Parathyroid adenoma (tissue), 2 donors: ENCODE measurements at regions not wholly inside any gene's neighbourhood (a gene's known extent, or its start where the extent isn't known, plus 50 kb on each side); places are given as distances from the start of the nearest gene placed in this dataset.

Source experiments
- H2AFZ ChIP-seq: fragments of 300-600 bp; sonication (generic); one replicate; pipeline ENCODE4 v1.7.0; 2017; ENCODE audit warnings: antibody characterized with exemption, mild to moderate bottlenecking
- H3K27ac ChIP-seq: fragments of 300-600 bp; sonication (generic); one replicate; pipeline ENCODE4 v1.7.0; 2017
- H3K27me3 ChIP-seq: fragments of 300-600 bp; sonication (generic); one replicate; pipeline ENCODE4 v1.7.0; 2017; ENCODE audit warnings: low read length; ENCODE audit not compliant: control insufficient read depth, insufficient read depth
- H3K36me3 ChIP-seq: fragments of 300-600 bp; sonication (generic); one replicate; pipeline ENCODE4 v1.7.0; 2017; ENCODE audit warnings: low read length; ENCODE audit not compliant: control insufficient read depth, insufficient read depth
- H3K4me1 ChIP-seq: fragments of 300-600 bp; sonication (generic); one replicate; pipeline ENCODE4 v1.7.0; 2017; ENCODE audit warnings: control low read depth
- H3K4me2 ChIP-seq: fragments of 300-600 bp; sonication (generic); one replicate; pipeline ENCODE4 v1.7.0; 2017; ENCODE audit warnings: low read length
- H3K4me3 ChIP-seq: fragments of 300-600 bp; sonication (generic); one replicate; pipeline ENCODE4 v1.7.0; 2017; ENCODE audit warnings: low read depth, low read length
- H3K79me2 ChIP-seq: fragments of 300-600 bp; sonication (generic); one replicate; pipeline ENCODE4 v1.7.0; 2017; ENCODE audit warnings: control low read depth
- H3K9ac ChIP-seq: fragments of 300-600 bp; sonication (generic); one replicate; pipeline ENCODE4 v1.7.0; 2017; ENCODE audit warnings: mild to moderate bottlenecking
- H3K9me3 ChIP-seq: fragments of 300-600 bp; sonication (generic); one replicate; pipeline ENCODE4 v1.7.0; 2017; ENCODE audit warnings: low read length; ENCODE audit not compliant: control insufficient read depth
- CTCF ChIP-seq: fragments of 300-600 bp; sonication (generic); IDR thresholded peaks from one replicate; pipeline ENCODE4 v1.7.0; 2017; ENCODE audit warnings: antibody characterized with exemption, mild to moderate bottlenecking
- donor health status: primary hyperparathyroidism.

- Histone ChIP-seq H3K9me3 (no peaks in the 10 kb centered on the region), H3K27me3 (no peaks in the 10 kb centered on the region), H3K79me2 (no peaks in the 10 kb centered on the region), H3K4me3 (no peak overlapping the region), H3K9ac (no peak overlapping the region), H3K4me2 (no peak overlapping the region), H3K36me3 (no peaks in the 10 kb centered on the region), H2AFZ (no peak overlapping the region), H3K4me1 (no peaks in the 10 kb centered on the region), H3K27ac (no peak overlapping the region)
- no peak for TF ChIP-seq CTCF
These were observed 566.8 kb upstream of the ZNF804A start for GRCh38 chr2:184031402-184032147.

GRCh38 chr2:184032983-184033382 lies 565.3 kb upstream of the ZNF804A start:
- no peaks in the 10 kb centered on the region for H3K9me3 ChIP-seq
- H3K79me2 ChIP-seq = no peaks in the 10 kb centered on the region
- H3K27ac ChIP-seq = no peak overlapping the region
- H3K4me2 ChIP-seq = no peak overlapping the region
- no peak overlapping the region for H3K4me3 ChIP-seq
- no peak for TF ChIP-seq CTCF
- H3K4me1 ChIP-seq = no peaks in the 10 kb centered on the region
- no peak overlapping the region for H3K9ac ChIP-seq
- no peaks in the 10 kb centered on the region for H3K27me3 ChIP-seq
- no peak overlapping the region for H2AFZ ChIP-seq
- H3K36me3 ChIP-seq = no peaks in the 10 kb centered on the region

- Histone ChIP-seq H3K9ac (no peak overlapping the region), H2AFZ (no peak overlapping the region), H3K4me3 (no peak overlapping the region), H3K27ac (no peak overlapping the region), H3K36me3 (no peaks in the 10 kb centered on the region), H3K79me2 (no peaks in the 10 kb centered on the region), H3K9me3 (no peaks in the 10 kb centered on the region), H3K4me1 (no peaks in the 10 kb centered on the region), H3K27me3 (no peaks in the 10 kb centered on the region), H3K4me2 (no peak overlapping the region)
- TF ChIP-seq CTCF = no peak
These were observed 561.1 kb upstream of the ZNF804A start for GRCh38 chr2:184037273-184037672.

GRCh38 chr2:184039493-184039892 lies 558.8 kb upstream of the ZNF804A start:
- TF ChIP-seq CTCF = no peak
- no peaks in the 10 kb centered on the region for H3K9me3 ChIP-seq
- H3K9ac ChIP-seq = no peak overlapping the region
- H3K4me3 ChIP-seq = no peak overlapping the region
- H3K4me2 ChIP-seq = no peak overlapping the region
- H3K27me3 ChIP-seq = no peaks in the 10 kb centered on the region
- no peaks in the 10 kb centered on the region for H3K79me2 ChIP-seq
- H3K36me3 ChIP-seq = no peaks in the 10 kb centered on the region
- H3K27ac ChIP-seq = no peak overlapping the region
- H3K4me1 ChIP-seq = no peaks in the 10 kb centered on the region
- no peak overlapping the region for H2AFZ ChIP-seq

- Histone ChIP-seq H3K9me3 (no peaks in the 10 kb centered on the region), H3K4me1 (no peaks in the 10 kb centered on the region), H3K27me3 (no peaks in the 10 kb centered on the region), H3K4me2 (no peak overlapping the region), H3K9ac (no peak overlapping the region), H3K36me3 (no peaks in the 10 kb centered on the region), H3K79me2 (no peaks in the 10 kb centered on the region), H2AFZ (no peak overlapping the region), H3K27ac (no peak overlapping the region), H3K4me3 (no peak overlapping the region)
- no peak for TF ChIP-seq CTCF
These were observed 558.1 kb upstream of the ZNF804A start for GRCh38 chr2:184040230-184040629.
